MV-4-11 (cell line): ENCODE measurements at regions not wholly inside any gene's neighbourhood (a gene's known extent, or its start where the extent isn't known, plus 50 kb on each side); places are given as distances from the start of the nearest gene placed in this dataset.
"Not testable (repeated sequence)": the region's sequence is repeated elsewhere in the genome, so short reads cannot be mapped to it uniquely, and the experiment has no call there.

Source experiments
- DNase-seq: peaks from one replicate; lab custom pipeline; 2025; lab: John Stamatoyannopoulos, UW

DNA sequence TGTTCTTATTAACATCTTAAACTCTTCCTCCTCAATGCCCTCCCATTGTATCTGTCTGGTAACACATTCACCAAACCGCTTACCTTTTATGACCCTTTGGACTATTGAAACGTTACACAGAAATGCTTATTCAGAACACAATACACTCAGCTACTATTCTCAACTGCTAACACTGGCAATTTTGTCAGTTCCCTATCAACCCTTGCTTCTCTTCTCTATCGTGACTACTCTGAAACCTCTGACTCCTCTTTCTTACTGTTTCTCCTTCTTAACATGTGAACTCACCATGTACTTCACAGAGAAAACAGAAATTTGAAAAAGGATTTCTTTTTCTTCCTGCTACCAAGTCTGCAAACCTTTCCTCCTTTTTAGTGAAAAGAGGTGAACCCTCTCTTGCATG lies 232.9 kb upstream of the GPR149 start:
- DNase-seq: no peak

DNA sequence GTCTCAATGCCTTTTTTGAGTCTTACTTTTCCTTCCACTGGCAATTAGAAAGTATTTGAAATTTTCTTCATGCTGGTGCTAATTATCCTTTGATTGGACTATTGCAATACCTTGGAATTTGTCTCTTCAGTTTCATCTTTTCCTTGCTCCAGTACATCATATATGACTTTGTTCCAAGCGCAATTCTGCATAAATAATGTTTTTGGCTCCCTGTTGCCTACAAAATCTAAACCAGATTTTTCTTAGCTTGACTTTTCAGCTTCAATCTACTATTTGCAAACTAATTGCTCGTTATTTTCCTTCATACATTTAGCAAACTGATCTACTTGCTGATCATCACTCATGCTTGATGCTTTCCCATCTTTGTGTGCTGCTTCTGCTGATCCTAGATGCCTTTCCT lies 230.8 kb upstream of the GPR149 start:
- no peak for DNase-seq

DNA sequence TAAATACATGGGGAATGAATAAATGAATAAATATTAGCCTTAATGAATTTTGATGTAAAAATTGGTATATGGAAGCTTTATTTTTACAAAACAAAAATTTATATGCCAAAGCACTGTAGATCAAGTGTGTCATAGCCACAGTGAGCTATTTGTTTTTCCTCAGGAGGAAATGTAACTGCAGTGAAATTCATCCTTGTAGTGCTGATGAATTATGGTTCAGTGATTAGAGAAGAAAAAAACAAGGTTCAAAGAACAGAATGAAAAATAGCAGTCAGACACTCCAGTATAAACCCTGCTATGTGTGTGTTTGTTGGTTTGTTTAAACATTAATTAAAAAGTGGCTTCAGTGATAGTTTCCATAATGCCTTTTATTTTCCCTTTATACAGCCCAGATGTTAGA lies 228.0 kb upstream of the GPR149 start:
- DNase-seq: no peak

DNA sequence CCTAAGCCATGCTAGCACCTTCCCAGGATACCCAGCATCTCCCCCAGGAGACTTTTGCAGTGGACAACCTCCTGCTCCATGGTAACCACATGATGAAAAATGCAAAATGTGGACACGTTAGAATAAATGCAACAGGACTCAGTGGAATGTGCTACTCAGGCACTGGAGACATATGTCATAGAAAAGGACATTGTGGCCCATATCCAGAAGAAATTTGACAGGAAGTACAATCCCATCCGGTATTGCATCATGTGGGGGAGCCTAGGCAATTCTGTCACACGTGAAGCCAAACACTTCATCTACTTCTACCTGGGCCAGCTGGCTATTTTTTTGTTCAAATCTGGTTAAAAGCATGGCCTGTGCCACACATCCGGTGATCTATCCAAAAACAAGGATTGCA lies 227.2 kb upstream of the GPR149 start:
- DNase-seq: no peak

DNA sequence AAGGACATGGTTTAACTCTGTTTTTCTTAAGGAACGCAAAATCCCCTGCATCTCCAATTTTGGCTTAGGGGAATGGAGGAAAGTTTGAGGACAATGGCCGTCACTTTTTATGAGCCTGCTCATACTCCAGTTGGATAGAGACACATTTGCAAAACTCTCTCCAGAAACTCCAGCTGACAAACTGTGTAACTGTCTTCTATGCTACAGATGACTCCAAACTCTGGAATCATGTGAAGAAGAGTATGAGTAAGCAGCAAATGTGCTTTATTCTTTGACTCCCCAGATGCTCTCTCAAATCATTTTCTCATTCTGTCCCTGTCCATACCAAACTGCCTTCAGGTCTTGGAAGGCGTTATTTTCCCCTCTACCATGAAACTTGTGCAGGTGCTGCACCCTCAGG lies 226.5 kb upstream of the GPR149 start:
- DNase-seq: no peak

DNA sequence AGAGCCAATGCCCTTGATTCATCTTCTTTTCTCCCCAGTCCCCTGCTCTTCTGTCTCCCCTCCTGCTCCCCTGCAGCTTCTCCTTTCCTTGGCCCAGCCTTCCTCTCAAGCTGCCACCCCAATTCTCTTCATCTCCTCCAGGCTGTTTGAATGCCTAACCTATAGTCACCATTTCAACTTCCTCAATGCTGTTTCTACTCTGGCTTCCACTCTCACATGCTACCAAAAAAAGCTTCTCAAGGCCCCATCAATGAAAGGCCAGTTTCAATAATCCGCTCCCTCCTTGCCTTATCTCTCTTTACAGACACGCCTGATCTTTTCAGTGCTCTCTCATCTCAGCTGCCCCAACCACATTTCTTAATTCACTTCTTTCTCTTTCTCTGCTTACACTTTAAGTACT lies 212.2 kb upstream of the GPR149 start:
- DNase-seq: no peak

DNA sequence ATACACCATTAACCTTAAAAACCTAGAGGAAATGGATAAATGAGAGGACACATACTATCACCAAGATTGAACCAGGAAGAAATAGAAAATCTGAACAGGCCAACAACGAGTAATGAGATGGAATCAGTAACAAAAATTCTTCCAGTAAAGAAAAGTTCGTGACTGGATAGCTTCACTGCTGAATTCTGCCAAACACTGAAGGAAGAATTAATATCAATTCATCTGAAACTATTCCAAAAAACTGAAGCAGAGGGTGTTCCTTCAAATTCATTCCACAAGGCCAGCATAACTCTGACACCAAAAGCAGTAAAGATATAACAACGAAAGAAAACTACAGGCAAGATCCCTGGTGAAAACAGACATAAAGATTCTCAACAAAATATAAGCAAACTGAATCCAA lies 195.8 kb upstream of the GPR149 start:
- no peak for DNase-seq

DNA sequence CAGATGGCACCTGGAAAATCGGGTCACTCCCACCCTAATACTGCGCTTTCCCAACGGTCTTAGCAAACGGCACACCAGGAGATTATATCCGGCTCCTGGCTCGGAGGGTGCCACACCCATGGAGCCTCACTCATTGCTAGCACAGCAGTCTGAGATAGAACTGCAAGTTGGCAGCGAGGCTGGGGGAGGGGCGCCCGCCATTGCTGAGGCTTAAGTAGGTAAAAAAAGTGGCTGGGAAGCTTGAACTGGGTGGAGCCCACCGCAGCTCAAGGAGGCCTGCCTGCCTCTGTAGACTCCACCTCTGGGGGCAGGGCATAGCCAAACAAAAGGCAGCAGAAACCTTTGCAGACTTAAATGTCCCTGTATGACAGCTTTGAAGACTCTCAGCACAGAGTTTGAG lies 189.6 kb upstream of the GPR149 start:
- DNase-seq: not testable (repeated sequence)

DNA sequence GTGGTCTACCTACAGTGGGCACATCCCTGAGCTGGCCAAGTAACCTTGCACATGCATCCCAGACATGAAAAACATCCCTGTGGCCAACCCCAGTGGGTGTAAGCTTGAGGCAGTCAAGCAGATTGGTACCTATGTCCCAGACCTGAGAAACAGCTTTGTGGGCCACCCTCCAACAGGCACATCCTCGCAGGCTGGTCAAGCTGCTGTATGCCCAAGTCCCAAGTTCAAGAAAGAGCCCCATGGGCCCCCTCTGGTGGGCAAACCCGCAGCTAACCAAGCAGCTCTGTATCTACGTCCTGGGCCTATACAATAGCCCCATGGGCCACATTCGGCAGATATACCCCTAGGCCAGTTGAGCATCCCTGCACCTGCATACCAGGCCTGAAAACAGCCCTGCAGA lies 186.3 kb upstream of the GPR149 start:
- no peak for DNase-seq

DNA sequence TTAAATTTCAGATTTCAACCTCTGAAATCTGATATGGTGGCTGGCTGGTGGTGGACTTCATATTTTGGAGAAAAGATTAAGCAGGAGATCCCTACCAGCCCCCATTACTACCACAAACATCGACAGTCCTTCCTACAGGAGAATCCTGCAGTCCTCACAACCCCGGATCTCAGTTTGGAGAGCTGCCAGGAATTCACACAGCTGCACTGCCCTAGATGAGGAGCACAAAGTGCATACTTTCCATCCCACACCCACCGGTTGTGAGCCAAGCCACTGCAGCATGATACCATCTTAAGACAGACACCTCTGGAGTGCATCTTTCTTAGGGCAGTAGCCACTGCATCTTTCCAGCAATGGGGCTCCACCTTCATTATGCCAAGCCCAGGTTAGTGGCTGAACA lies 185.5 kb upstream of the GPR149 start:
- no peak for DNase-seq

DNA sequence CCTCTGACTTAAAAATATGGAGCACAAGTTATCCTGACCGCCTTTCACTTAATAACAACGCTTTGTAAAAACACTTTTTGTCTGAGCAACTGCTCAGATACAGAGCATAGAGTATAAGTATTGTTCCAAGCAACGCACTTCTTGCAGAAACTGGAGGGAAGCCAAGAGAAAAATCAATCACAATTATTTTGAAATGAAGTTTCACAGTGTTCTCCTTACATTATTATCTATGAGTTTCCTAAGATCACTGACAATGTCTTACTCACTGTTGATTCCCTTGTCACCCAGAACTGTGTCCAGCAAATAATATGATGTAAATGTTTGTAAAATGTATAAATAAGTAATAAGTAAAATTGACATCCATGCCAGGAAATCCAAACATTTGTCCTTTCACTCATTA lies 184.6 kb upstream of the GPR149 start:
- no peak for DNase-seq

DNA sequence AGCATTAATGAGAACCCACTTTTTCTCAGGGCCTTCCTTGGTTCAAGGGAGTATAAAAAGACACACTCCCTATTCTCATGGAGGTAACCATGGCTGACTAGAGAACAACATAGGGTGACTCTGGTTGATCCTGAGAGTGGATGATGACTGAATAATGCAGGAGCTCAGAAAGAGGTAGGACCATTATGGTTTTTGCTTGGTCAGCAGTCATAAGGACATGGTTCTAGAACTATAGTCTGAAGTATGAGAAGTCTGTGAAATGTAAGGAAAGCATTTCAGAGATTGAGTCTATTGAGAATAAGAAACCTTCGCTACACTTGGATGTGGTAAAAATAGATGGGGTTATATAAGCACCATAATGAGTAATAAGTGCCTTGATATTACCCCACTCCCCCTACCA lies 184.1 kb upstream of the GPR149 start:
- no peak for DNase-seq

DNA sequence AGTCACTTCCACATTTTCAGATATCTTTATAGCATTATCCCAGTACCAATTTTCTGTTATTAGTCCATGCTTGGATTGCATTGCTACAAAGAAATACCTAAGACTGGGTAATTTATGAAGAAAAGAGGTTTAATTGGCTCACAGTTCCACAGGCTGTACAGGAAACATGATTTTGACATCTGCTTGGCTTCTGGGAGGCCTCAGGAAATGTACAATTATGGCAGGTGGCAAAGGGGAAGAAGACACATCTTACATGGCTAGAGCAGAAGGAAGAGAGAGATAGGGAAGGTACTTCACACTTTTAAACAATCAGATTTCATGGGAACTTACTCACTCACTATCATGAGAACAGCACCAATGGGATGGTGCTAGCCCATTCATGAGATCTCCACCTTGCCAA lies 172.3 kb upstream of the GPR149 start:
- DNase-seq: no peak

DNA sequence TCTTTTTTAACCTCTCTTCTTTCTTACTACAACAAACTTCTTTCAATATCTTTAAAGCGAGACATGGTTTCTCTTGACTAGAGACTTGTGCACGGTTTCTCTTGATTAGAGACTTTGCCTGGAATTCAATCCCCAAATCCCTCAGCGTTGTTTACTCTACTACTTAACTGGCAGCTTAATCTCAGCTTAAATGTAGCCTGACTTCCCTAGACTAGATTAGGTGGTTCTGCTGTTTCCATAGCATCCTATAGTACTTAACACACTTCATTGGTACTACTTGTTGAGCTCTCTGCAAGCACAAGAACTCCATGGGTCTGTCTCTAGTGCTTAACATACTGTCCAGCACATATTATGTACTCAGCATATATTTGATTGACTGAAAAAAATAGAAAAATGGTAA lies 168.2 kb upstream of the GPR149 start:
- no peak for DNase-seq

DNA sequence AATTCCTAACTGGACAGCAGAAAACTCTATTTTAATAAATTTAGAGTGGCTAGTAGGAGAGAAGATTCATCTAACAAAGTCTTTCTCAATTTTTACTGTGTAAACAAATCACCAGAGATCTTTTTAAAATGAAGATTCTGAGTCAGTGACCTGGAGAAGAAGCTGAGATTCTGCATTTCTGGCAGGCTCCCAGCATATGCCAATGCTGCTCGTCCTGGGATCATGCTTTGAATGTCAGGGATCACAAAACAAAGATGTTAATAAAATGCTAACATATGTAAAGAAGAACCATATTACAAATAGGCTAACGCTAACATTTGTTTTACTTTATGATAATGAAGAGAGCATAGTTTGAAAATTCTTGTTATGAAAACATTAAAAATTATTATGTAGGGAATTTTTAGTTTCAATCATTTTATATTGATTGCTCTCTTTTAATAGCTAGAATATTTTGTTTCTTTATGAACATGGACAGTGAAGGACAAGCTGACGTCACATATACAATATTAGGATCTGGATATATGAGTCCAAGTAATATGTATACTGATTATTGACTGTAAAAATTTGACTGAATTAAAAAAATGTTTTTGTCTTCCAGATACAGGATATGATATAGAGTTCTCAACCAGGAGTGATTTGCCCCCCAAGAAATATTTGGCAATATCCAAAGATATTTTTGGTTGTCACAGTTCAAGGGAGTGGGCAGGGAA lies 160.8 kb upstream of the GPR149 start:
- DNase-seq: no peak

DNA sequence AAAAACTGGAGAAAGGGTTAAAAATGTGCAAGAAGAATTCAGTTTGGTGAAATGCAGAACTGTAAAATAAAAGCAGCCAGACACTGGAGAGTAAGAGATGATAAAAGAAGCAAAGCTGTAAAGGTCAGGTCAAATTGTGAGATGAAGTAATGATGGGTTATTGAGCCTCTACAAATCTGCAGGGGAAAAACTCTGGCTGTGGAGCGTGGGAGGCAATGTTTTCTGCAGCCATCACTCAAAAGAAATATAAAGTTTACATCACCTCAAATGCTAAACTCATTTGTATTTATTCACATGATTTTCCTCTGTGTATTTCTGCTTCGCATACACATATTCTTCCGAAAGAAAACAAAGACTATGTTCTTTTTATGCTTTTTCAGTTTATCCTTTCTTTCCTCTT lies 158.8 kb upstream of the GPR149 start:
- no peak for DNase-seq

DNA sequence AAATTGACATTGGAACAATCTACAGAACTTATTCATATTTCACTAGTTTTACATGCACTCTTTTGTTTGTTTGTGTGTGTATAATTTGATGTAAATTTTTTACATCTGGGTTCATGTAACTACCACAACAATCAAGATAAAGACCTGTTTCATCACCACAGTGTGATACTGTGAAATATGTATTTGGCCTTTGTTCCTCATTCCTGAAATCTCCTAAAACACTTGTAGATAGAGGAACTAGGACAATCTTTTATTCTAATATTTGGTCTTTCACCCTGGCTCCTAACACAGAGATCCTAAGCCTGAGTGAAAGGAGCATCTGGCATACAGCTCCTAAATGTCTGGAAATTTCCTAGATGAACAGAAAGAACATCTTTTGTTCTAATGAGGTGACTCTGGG lies 155.0 kb upstream of the GPR149 start:
- DNase-seq: no peak

DNA sequence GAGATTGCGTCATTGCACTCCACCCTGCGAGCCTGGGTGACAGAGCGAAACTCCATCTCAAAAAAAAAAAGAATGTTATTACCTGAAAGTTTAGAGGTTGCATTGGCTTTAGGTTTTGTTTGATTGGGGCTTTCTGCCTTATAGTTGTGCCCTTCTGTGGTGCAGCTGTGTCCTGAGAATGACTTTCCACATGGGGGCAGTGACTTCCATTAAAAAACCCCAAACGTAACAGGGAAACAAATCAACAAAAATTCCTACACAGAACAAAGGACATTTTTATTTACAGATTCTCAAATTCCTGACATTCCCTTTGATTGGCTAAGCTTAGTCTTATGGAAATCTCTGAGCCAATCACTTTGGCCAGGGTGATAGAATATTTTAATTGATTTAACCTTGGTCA lies 154.1 kb upstream of the GPR149 start:
- DNase-seq: no peak

DNA sequence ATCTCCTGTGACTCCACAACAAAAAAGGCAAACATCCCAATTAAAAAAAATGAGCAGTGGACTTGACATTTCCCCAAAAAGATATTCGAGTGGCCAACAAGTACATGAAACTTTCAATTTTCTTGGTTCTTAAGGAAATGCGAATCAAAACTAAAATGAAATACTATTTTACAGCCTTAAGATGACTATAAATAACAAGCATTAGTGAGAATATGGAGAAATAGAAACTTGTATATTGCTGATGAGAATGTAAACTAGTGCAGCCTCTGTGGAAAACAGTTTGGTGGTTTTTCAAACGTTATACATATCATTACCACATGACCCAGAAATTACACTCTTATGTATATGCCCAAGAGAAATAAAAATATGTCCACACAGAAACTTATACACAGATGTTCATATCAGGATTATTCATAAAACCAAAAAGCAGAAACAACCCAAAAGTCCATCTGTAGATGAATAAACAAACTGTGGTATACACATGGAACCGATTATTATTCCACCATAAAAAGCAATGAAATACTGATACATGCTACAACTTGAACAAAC lies 153.2 kb upstream of the GPR149 start:
- DNase-seq: no peak

DNA sequence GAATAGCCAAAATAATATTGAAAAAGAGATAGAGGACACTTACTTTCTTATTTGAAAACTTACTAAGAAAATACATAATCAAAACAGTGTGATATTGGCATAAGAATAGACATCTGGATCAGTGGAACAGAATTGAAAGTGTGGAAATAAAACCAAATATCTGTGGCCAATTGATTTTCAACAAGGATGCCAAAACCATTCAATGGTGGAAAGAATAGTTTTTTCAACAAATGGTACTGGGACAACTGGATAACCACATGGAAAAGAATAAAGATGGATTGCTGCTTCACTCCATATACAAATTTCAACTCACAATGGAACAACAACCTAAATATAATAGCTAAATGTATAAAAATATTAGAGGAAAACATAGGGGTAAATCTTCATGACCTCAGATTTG lies 152.5 kb upstream of the GPR149 start:
- DNase-seq: no peak

DNA sequence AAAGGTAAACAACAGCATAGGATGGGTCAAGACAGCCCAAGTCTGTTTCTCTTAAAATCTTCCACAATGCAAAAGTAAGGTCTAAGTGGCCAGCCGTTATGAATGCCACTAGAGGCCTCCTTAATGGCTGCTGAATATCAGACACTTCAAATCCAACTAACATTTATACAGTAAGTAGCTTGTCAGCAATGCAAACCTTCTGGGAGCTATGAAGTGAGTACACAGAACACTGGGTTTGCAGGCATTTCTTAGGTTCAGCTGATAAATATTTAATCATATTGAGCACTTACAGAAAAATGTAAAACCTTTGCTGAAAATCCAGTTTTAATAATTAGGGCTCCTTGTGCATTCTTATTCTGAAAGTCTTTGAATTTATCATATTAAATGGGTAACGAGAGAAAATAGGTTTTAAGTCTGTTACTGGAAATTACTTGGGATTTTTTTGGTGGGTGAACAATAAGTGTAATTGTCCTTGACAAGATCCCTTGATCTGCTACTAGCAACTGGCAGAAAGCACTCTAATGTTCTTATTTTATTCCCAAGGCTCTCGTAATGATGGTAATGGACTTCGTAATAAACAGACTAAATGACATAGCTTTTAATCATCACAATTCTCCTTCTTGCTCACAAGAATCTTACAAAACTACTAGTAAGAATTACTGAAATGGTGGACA lies 141.7 kb upstream of the GPR149 start:
- DNase-seq: no peak

DNA sequence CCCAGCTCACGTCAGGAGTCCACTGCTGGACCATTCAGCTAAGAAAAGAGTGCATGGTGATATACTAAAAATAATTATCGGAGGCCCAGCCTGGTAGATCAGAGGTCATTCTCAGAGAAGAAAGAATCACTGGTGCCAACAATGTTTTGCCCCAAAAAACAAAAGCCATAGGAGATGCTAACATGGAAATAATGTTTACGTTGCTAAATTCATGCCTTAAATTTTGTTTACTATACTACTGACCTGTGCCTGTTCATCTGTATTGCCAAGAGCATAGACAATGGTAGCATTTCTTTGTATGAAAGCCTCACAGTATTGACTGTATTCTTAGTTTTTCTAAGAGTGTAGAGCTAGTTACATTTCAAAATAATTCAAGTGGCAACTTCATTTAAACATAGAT lies 138.1 kb upstream of the GPR149 start:
- no peak for DNase-seq

DNA sequence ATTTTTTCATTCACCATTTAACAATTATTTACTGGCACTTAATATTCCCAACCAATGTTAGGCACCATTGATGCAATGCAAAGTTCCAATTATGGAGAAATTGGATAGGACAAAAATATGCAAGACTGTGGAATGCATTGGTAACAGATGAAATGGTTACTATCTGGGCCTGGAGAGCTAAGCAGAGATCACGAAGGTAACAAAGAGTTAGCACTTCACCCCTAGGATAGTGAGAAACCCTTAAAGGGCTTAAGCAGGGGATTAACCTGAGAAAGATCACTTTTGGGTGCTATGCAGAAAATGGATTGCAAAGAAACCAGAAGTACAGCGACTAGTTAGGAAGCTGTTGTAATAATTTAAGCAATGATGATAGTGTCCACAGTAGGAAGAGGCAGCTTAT lies 129.6 kb upstream of the GPR149 start:
- no peak for DNase-seq

DNA sequence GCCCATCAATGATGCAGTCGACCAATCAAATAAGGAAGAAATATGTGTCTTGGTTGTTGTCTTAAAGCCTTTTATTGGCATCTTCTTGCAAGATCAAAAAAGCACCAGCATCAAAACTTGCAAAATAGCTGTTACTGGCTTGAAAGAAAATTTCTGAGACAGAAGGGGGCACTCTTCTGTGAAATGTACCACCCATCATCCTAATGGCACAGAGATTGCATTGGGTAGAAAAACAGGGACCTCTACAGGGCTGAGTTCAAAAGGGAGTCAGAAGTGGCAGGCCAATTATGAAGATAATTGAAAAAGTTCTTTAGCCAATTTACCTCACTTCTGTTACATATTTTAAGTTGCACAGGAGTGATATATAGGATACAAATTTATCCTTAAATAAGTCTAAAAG lies 122.3 kb upstream of the GPR149 start:
- no peak for DNase-seq
